H1 (cell line): ENCODE measurements at regions not wholly inside any gene's neighbourhood (a gene's known extent, or its start where the extent isn't known, plus 50 kb on each side); places are given as distances from the start of the nearest gene placed in this dataset.

Experiments
- CEBPB ChIP-seq: IDR thresholded peaks from 2 replicates; pipeline ENCODE4 v1.6.1; 2012; ENCODE audit warnings: low read depth, low read length
- EP300 ChIP-seq, 2 experiments: IDR thresholded peaks; 1 replicate in 1 of 2; 2 replicates in 1 of 2; pipeline ENCODE4 v1.6.1; 2011 to 2012; ENCODE audit warnings: low read depth in 2 of 2, low read length in 2 of 2, mild to moderate bottlenecking in 2 of 2, borderline replicate concordance in 1 of 2, inconsistent platforms in 1 of 2, moderate library complexity in 1 of 2
- HDAC2 ChIP-seq, 2 experiments: fragments of 300-600 bp in 1 of 2; sonication (generic) in 1 of 2; IDR thresholded peaks; 2 replicates each; pipeline ENCODE4 v1.6.1; 2011 to 2012; ENCODE audit warnings: low read depth in 2 of 2, low read length in 2 of 2, mild to moderate bottlenecking in 2 of 2, moderate library complexity in 2 of 2, borderline replicate concordance in 1 of 2, inconsistent platforms in 1 of 2
- KDM5A ChIP-seq: fragments of 200-600 bp; IDR thresholded peaks from 2 replicates; pipeline ENCODE4 v1.7.1; 2012; ENCODE audit warnings: mild to moderate bottlenecking, low read length, inconsistent platforms, mixed read lengths
- NANOG ChIP-seq: IDR thresholded peaks from 2 replicates; pipeline ENCODE4 v1.6.1; 2011; ENCODE audit warnings: low read length, low read depth, mild to moderate bottlenecking, inconsistent platforms; ENCODE audit not compliant: insufficient read depth, poor library complexity, severe bottlenecking
- POLR2A ChIP-seq, 2 experiments: IDR thresholded peaks; 1 replicate in 1 of 2; 2 replicates in 1 of 2; pipeline ENCODE4 v1.6.1; 2011; ENCODE audit warnings: low read depth in 2 of 2, low read length in 2 of 2, mild to moderate bottlenecking in 2 of 2; ENCODE audit errors: control extremely low read depth in 1 of 2
- SIRT6 ChIP-seq: IDR thresholded peaks from one replicate; pipeline ENCODE4 v1.7.1; 2012; ENCODE audit warnings: low read length, inconsistent platforms
- SP1 ChIP-seq: IDR thresholded peaks from 2 replicates; pipeline ENCODE4 v1.6.1; 2011; ENCODE audit warnings: low read depth, low read length
- TBP ChIP-seq: IDR thresholded peaks from 2 replicates; pipeline ENCODE4 v1.6.1; 2011; ENCODE audit warnings: low read depth, low read length, improper control_type of control experiment
- TEAD4 ChIP-seq: IDR thresholded peaks from 2 replicates; pipeline ENCODE4 v1.6.1; 2012; ENCODE audit warnings: low read depth, low read length, inconsistent platforms, mixed read lengths
- TF ChIP-seq, protein P1 (sequence below): fragments of 300-600 bp; sonication (generic); IDR thresholded peaks from 2 replicates; pipeline ENCODE4 v1.7.1; 2012; ENCODE audit warnings: low read length, moderate library complexity, mild to moderate bottlenecking, inconsistent platforms; ENCODE audit not compliant: insufficient replicate concordance

GRCh38 chr5:107801061-107801460 is 130.3 kb upstream of the EFNA5 start (continued):
- TF ChIP-seq, protein P1, sequence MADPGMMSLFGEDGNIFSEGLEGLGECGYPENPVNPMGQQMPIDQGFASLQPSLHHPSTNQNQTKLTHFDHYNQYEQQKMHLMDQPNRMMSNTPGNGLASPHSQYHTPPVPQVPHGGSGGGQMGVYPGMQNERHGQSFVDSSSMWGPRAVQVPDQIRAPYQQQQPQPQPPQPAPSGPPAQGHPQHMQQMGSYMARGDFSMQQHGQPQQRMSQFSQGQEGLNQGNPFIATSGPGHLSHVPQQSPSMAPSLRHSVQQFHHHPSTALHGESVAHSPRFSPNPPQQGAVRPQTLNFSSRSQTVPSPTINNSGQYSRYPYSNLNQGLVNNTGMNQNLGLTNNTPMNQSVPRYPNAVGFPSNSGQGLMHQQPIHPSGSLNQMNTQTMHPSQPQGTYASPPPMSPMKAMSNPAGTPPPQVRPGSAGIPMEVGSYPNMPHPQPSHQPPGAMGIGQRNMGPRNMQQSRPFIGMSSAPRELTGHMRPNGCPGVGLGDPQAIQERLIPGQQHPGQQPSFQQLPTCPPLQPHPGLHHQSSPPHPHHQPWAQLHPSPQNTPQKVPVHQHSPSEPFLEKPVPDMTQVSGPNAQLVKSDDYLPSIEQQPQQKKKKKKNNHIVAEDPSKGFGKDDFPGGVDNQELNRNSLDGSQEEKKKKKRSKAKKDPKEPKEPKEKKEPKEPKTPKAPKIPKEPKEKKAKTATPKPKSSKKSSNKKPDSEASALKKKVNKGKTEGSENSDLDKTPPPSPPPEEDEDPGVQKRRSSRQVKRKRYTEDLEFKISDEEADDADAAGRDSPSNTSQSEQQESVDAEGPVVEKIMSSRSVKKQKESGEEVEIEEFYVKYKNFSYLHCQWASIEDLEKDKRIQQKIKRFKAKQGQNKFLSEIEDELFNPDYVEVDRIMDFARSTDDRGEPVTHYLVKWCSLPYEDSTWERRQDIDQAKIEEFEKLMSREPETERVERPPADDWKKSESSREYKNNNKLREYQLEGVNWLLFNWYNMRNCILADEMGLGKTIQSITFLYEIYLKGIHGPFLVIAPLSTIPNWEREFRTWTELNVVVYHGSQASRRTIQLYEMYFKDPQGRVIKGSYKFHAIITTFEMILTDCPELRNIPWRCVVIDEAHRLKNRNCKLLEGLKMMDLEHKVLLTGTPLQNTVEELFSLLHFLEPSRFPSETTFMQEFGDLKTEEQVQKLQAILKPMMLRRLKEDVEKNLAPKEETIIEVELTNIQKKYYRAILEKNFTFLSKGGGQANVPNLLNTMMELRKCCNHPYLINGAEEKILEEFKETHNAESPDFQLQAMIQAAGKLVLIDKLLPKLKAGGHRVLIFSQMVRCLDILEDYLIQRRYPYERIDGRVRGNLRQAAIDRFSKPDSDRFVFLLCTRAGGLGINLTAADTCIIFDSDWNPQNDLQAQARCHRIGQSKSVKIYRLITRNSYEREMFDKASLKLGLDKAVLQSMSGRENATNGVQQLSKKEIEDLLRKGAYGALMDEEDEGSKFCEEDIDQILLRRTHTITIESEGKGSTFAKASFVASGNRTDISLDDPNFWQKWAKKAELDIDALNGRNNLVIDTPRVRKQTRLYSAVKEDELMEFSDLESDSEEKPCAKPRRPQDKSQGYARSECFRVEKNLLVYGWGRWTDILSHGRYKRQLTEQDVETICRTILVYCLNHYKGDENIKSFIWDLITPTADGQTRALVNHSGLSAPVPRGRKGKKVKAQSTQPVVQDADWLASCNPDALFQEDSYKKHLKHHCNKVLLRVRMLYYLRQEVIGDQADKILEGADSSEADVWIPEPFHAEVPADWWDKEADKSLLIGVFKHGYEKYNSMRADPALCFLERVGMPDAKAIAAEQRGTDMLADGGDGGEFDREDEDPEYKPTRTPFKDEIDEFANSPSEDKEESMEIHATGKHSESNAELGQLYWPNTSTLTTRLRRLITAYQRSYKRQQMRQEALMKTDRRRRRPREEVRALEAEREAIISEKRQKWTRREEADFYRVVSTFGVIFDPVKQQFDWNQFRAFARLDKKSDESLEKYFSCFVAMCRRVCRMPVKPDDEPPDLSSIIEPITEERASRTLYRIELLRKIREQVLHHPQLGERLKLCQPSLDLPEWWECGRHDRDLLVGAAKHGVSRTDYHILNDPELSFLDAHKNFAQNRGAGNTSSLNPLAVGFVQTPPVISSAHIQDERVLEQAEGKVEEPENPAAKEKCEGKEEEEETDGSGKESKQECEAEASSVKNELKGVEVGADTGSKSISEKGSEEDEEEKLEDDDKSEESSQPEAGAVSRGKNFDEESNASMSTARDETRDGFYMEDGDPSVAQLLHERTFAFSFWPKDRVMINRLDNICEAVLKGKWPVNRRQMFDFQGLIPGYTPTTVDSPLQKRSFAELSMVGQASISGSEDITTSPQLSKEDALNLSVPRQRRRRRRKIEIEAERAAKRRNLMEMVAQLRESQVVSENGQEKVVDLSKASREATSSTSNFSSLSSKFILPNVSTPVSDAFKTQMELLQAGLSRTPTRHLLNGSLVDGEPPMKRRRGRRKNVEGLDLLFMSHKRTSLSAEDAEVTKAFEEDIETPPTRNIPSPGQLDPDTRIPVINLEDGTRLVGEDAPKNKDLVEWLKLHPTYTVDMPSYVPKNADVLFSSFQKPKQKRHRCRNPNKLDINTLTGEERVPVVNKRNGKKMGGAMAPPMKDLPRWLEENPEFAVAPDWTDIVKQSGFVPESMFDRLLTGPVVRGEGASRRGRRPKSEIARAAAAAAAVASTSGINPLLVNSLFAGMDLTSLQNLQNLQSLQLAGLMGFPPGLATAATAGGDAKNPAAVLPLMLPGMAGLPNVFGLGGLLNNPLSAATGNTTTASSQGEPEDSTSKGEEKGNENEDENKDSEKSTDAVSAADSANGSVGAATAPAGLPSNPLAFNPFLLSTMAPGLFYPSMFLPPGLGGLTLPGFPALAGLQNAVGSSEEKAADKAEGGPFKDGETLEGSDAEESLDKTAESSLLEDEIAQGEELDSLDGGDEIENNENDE = no peak
- TF ChIP-seq EP300 (IDR thresholded peaks at IDR 0.05; ENCODE audit: borderline replicate concordance in 1 of 2, low read depth in 2 of 2, low read length in 2 of 2) = no peak
- TF ChIP-seq TBP = no peak
- no peak for TF ChIP-seq POLR2A (IDR thresholded peaks at IDR 0.05; ENCODE audit: control extremely low read depth in 1 of 2, low read depth in 2 of 2, low read length in 2 of 2)
- TF ChIP-seq NANOG = no peak
- no peak for TF ChIP-seq SP1
- no peak for TF ChIP-seq TEAD4
- no peak for TF ChIP-seq HDAC2 (IDR thresholded peaks at IDR 0.05; ENCODE audit: borderline replicate concordance in 1 of 2, low read depth in 2 of 2, low read length in 2 of 2)
- no peak for TF ChIP-seq CEBPB
- no peak for TF ChIP-seq SIRT6
- TF ChIP-seq KDM5A = no peak
